AG09319 (cell line): ENCODE measurements at regions not wholly inside any gene's neighbourhood (a gene's known extent, or its start where the extent isn't known, plus 50 kb on each side); places are given as distances from the start of the nearest gene placed in this dataset.

Source experiments
- DNase-seq: peaks from one replicate; pipeline ENCODE4 v3.0.0-alpha.2; 2010; ENCODE audit warnings: low read depth; ENCODE audit errors: extremely low read depth
- TF ChIP-seq, protein P1 (sequence below): IDR thresholded peaks from 2 replicates; pipeline ENCODE4 v1.5.1; 2011; ENCODE audit warnings: low read depth, mild to moderate bottlenecking, inconsistent platforms, low read length, moderate library complexity

DNA sequence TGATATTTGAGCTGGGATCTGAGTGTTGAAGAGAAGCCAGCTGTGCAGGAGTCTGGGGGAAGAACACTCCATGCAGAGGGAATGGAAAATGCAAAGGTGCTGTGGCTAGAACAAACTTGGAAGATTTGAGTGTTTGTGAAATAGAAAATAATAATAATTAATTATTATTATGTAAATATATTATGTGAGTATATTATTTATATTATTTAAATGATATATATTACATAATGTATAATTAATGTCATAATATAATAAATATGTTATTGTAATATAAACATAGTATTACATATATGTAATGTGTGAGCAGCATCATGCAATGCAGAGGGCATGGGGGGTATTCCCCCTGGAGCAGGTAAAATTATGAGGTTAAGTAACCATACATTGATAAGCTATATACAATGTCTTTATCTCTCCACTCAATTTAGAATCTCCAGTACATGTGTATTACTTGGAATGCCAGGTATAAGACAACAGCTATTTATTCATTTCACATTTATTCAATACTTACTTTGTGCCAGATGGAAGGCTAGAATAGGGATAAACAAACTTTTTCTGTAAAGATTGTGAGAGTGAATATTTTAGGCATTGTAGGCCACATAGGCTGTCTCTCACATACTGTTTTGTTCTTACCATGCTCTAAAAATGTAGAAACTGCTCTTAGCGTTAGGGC is 218.6 kb downstream of the MTHFS start:
- no peak for DNase-seq
- TF ChIP-seq, protein P1, sequence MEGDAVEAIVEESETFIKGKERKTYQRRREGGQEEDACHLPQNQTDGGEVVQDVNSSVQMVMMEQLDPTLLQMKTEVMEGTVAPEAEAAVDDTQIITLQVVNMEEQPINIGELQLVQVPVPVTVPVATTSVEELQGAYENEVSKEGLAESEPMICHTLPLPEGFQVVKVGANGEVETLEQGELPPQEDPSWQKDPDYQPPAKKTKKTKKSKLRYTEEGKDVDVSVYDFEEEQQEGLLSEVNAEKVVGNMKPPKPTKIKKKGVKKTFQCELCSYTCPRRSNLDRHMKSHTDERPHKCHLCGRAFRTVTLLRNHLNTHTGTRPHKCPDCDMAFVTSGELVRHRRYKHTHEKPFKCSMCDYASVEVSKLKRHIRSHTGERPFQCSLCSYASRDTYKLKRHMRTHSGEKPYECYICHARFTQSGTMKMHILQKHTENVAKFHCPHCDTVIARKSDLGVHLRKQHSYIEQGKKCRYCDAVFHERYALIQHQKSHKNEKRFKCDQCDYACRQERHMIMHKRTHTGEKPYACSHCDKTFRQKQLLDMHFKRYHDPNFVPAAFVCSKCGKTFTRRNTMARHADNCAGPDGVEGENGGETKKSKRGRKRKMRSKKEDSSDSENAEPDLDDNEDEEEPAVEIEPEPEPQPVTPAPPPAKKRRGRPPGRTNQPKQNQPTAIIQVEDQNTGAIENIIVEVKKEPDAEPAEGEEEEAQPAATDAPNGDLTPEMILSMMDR: no peak

DNA sequence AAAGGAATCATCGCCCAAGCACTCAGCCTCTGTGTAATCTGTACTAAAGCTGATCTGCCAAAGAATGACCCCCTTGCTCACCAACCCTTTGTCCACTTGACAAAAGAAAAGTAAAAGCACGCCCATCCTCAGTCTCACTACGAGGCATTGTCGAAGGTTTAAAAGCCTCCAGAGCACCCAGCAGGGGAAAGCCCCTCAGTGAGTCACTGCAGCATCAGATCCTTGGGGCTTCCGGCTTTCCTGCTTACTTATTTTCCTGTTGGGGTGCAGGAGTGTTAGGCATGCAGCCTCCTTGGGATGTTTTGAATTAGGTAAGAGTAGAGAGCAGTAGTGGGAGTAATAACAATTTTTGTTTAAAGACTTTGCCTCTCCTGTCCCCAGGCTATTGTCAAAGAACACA is 216.1 kb downstream of the MTHFS start:
- TF ChIP-seq, protein P1: no peak
- peak; percentile 19 for DNase-seq

DNA sequence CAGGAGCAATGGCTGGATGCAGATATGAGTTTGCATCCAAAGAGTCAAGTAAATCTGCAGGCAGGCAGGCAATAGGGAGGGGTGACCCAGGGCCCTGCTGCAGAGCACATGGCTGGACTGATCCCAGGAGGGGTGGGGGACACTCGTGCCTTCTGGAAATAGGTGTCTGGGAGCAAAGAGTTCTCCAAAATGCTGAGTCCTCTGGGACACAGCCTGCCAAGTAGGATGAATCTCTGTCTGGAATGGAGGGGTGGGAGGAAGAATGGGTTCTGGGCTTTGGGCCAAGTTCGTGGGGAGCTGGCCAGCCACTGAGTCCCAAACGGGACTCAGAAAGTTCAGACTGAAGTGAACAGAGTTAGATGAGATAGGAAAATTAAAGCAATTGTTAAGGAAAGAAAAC is 214.5 kb downstream of the MTHFS start:
- TF ChIP-seq, protein P1: no peak
- peak; percentile 53 for DNase-seq

DNA sequence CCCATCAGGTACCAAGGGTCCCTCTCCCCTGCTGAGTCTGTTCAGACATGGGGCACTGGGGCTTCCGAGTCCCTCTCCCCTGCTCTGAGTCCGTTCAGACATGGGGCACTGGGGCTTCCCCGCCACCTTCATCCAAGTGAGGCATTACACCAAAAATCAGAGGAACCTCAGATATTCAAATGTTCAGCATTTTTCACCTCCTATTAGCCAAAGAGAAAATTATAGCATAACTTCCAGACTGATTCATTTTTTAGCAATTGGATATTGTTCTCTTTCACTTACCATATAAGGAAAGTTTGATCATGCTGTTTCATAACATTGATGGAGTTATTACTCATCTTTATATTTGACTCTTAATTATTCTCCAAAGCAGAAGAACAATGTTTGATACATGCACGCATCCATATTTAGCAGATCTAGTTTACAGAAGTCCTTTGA is 213.9 kb downstream of the MTHFS start:
- TF ChIP-seq, protein P1: no peak

DNA sequence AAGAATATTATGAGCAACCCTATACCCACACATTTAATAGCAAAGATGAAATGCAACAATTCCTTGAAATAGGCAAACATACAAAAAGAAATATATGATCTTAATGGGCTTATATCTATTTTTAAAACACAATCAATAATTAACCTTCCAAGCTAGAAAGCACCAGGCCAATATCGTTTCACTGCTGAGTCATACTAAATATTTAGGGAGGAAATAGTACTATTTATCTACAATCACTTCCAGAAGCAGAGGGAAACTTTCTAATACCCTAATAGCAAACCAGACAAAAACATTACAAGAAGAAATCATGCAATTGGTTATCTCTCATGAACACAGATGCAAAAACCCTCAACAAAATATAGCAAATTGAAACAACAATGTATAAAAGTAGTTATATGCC is 207.8 kb downstream of the MTHFS start:
- TF ChIP-seq, protein P1: no peak
- DNase-seq: no peak

More for the DNA sequence above, 213.9 kb downstream of the MTHFS start:
- peak; percentile 19 for DNase-seq

DNA sequence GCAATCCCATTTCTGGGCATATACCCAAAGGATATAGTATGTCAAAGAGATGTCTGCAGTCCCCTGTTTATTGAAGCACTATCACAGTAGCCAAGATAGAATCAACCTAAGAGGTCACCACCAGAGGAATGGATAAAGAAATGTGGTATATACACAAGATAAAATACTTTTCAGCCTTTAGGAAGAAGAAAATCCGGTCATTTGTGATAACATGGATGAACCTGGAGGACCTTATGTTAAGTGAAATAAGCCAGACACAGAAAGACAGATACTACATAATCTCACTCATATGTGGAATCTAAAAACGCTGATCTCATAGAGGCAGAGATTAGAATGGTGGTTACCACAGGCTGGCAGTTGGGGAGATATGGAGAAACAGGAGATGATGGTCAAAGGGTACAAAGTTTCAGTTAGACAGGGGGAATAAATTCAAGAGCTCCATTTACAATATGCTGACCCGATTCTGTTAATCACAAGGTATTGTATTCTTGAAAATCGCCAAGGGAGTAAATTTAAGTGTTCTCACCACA is 195.8 kb downstream of the MTHFS start:
- TF ChIP-seq, protein P1: no peak
- DNase-seq: no peak

DNA sequence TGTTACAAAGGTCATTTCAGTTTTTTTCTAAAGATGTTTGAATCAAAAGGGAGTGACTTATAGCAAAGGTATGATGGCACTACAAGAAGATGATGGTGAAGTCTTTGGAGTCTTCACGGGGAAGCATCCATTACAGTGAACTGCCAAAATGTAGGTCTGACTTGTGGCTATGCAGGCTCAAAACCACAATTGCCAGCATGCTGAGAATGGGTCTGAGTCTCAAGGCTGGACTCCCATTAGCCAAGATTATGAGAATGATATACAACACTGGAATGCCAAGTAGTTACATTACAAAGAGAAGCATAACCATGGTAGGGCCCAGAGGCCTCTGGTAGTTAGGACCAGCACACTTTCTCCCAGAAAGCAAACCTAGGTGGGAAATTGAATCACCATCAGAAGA is 194.2 kb downstream of the MTHFS start:
- no peak for DNase-seq
- TF ChIP-seq, protein P1: no peak
